GM23338 (cell line): ENCODE measurements at regions not wholly inside any gene's neighbourhood (a gene's known extent, or its start where the extent isn't known, plus 50 kb on each side); places are given as distances from the start of the nearest gene placed in this dataset.

Experiments
- ATAC-seq: fragments of 200-7000 bp; cut with Tn5 transposase; 3 replicates; pipeline ENCODE4 v1.9.1; 2020
- DNase-seq: peaks from one replicate; pipeline ENCODE4 v3.0.0-alpha.2; 2015; ENCODE audit warnings: low spot score
- H2AFZ ChIP-seq: fragments of 200-600 bp; sonication (generic); 2 replicates; pipeline ENCODE4 v1.8.0; 2016; ENCODE audit warnings: antibody characterized with exemption, mild to moderate bottlenecking, moderate library complexity
- H3F3A ChIP-seq: fragments of 200-600 bp; sonication (generic); replicated peaks from 2 replicates; pipeline ENCODE4 v1.8.0; 2017; ENCODE audit warnings: antibody characterized with exemption, mixed run types, low read depth
- H3K27ac ChIP-seq: fragments of 200-600 bp; sonication (generic); 2 replicates; pipeline ENCODE4 v1.6.1; 2016; ENCODE audit warnings: low read depth
- H3K27me3 ChIP-seq: fragments of 200-600 bp; sonication (generic); 2 replicates; pipeline ENCODE4 v1.8.0; 2016; ENCODE audit warnings: mild to moderate bottlenecking, mixed run types, moderate library complexity; ENCODE audit not compliant: insufficient read depth
- H3K36me3 ChIP-seq: fragments of 200-600 bp; sonication (generic); 2 replicates; pipeline ENCODE4 v1.8.0; 2016; ENCODE audit warnings: mild to moderate bottlenecking; ENCODE audit not compliant: insufficient read depth
- H3K4me1 ChIP-seq: fragments of 200-600 bp; sonication (generic); 2 replicates; pipeline ENCODE4 v1.8.0; 2016; ENCODE audit warnings: mild to moderate bottlenecking, moderate library complexity; ENCODE audit not compliant: insufficient read depth
- H3K4me2 ChIP-seq: fragments of 200-600 bp; sonication (generic); 2 replicates; pipeline ENCODE4 v1.7.1; 2017; ENCODE audit warnings: mixed run types
- H3K4me3 ChIP-seq: fragments of 200-600 bp; sonication (generic); 2 replicates; pipeline ENCODE4 v1.6.1; 2016; ENCODE audit warnings: mixed run types
- H3K79me2 ChIP-seq: fragments of 200-600 bp; sonication (generic); replicated peaks from 2 replicates; pipeline ENCODE4 v1.8.0; 2017; ENCODE audit warnings: mild to moderate bottlenecking; ENCODE audit not compliant: insufficient read depth
- H3K9me2 ChIP-seq: fragments of 200-600 bp; sonication (generic); 2 replicates; pipeline ENCODE4 v1.8.0; 2017; ENCODE audit not compliant: insufficient read depth
- H4K20me1 ChIP-seq: fragments of 200-600 bp; sonication (generic); replicated peaks from 2 replicates; pipeline ENCODE4 v1.8.0; 2017; ENCODE audit warnings: mild to moderate bottlenecking; ENCODE audit not compliant: insufficient read depth
- H3K27ac Mint-ChIP-seq: 2 replicates; pipeline ENCODE4 v1.8.0; 2020; ENCODE audit warnings: inconsistent platforms, mild to moderate bottlenecking, moderate library complexity, mixed read lengths
- H3K27me3 Mint-ChIP-seq: 3 replicates; pipeline ENCODE4 v1.8.0; 2022; ENCODE audit warnings: low read depth, mild to moderate bottlenecking, moderate library complexity, mixed read lengths, inconsistent platforms; ENCODE audit not compliant: insufficient read depth, poor library complexity
- H3K36me3 Mint-ChIP-seq: 3 replicates; pipeline ENCODE4 v1.8.0; 2021; ENCODE audit warnings: low read depth, mild to moderate bottlenecking, inconsistent platforms, moderate library complexity, mixed read lengths
- H3K4me1 Mint-ChIP-seq: 3 replicates; pipeline ENCODE4 v1.8.0; 2020; ENCODE audit warnings: mild to moderate bottlenecking, inconsistent platforms, mixed read lengths
- H3K4me3 Mint-ChIP-seq: 3 replicates; pipeline ENCODE4 v1.8.0; 2021; ENCODE audit warnings: moderate library complexity, mild to moderate bottlenecking, inconsistent platforms, mixed read lengths
- H3K9me3 Mint-ChIP-seq: 3 replicates; pipeline ENCODE4 v1.8.0; 2020; ENCODE audit warnings: moderate library complexity, mild to moderate bottlenecking, inconsistent platforms, mixed read lengths
- CREB1 ChIP-seq: fragments of 250-450 bp; sonication (Bioruptor Pico); IDR thresholded peaks from 2 replicates; pipeline ENCODE4 v1.5.0; 2020; ENCODE audit warnings: low read depth, mild to moderate bottlenecking, moderate library complexity
- EZH2 ChIP-seq: fragments of 200-600 bp; sonication (generic); IDR thresholded peaks from one replicate; pipeline ENCODE4 v1.8.0; 2017; ENCODE audit warnings: antibody characterized with exemption, mild to moderate bottlenecking, low read depth; ENCODE audit not compliant: unreplicated experiment
- EZH2phosphoT487 ChIP-seq: fragments of 200-600 bp; sonication (generic); IDR thresholded peaks from one replicate; pipeline ENCODE4 v1.8.1; 2018; ENCODE audit warnings: antibody characterized with exemption; ENCODE audit not compliant: unreplicated experiment
- JUNB ChIP-seq: IDR thresholded peaks from one replicate; pipeline ENCODE4 v1.6.1; 2016; ENCODE audit warnings: antibody characterized with exemption; ENCODE audit not compliant: unreplicated experiment
- NANOG ChIP-seq: IDR thresholded peaks from 2 replicates; pipeline ENCODE4 v1.6.1; 2016; ENCODE audit warnings: antibody characterized with exemption, borderline replicate concordance
- POLR2AphosphoS5 ChIP-seq: IDR thresholded peaks from 2 replicates; pipeline ENCODE4 v1.6.1; 2016; ENCODE audit warnings: antibody characterized with exemption, low read depth
- STAT1 ChIP-seq: IDR thresholded peaks from one replicate; pipeline ENCODE4 v1.6.1; 2016; ENCODE audit warnings: antibody characterized with exemption; ENCODE audit not compliant: unreplicated experiment
- ZNF114 ChIP-seq: fragments of 250-450 bp; sonication (Bioruptor Pico); IDR thresholded peaks from 2 replicates; pipeline ENCODE4 v1.5.0; 2020; ENCODE audit warnings: mild to moderate bottlenecking, moderate library complexity
- ZNF331 ChIP-seq: fragments of 250-450 bp; sonication (Bioruptor Pico); IDR thresholded peaks from 2 replicates; pipeline ENCODE4 v1.5.0; 2020; ENCODE audit warnings: low read depth, mild to moderate bottlenecking, moderate library complexity
- TF ChIP-seq, protein P1 (sequence below), 2 experiments: fragments of 200-600 bp in 1 of 2; sonication (generic) in 1 of 2; conservative IDR thresholded peaks; 2 replicates each; pipeline versions ENCODE4 v1.5.1 to v1.6.1; 2016 to 2017; ENCODE audit warnings: antibody characterized with exemption in 2 of 2, low read depth in 2 of 2, mild to moderate bottlenecking in 2 of 2, moderate library complexity in 1 of 2
- TF ChIP-seq, protein P2 (sequence below): IDR thresholded peaks from 2 replicates; pipeline ENCODE4 v1.6.1; 2016; ENCODE audit warnings: antibody characterized with exemption
- TF ChIP-seq, protein P3 (sequence below): IDR thresholded peaks from one replicate; pipeline ENCODE4 v1.6.1; 2018; ENCODE audit warnings: antibody characterized with exemption; ENCODE audit not compliant: unreplicated experiment
- TF ChIP-seq, protein P4 (sequence below): fragments of 250-450 bp; sonication (Bioruptor Pico); IDR thresholded peaks from 2 replicates; pipeline ENCODE4 v1.5.0; 2020; ENCODE audit warnings: mild to moderate bottlenecking, moderate library complexity

DNA sequence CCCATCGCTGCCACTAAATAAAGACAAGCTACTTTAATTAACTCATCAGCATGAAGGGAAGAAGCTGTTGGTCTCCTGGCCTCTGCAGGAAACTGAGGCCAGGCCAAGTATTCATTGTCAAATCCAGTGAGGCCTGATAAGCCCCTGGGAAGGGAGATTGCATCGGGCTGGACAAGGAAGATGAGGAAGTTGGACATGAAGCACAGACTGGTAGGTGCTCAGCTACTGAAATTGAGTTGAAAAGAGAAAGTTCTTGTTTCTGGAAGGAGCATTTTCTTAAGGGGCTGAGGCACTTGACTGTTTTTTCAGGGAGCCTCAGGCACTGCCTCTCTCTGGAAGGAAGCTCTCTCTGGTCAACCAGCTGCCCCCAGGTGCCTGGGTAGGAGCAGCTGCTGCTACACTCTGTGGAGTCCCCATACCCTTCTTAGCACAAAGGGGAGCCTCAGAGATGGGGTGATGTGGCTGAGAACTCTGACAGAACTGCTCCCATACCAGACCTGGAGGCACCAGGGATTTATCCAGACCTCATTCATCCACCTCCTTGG lies 90.3 kb upstream of the IKZF1 start:
- no peaks in the 10 kb centered on the region for H3K36me3 ChIP-seq
- H3K27me3 ChIP-seq, result no peaks in the 10 kb centered on the region
- H3K79me2 ChIP-seq, result no peaks in the 10 kb centered on the region
- Mint-ChIP-seq H3K27me3 (peaks cover 4% of the 10 kb centered on the region), H3K27ac (no peak overlapping the region), H3K4me1 (no peaks in the 10 kb centered on the region), H3K4me3 (no peak overlapping the region), H3K36me3 (no peaks in the 10 kb centered on the region), H3K9me3 (no peaks in the 10 kb centered on the region; the same call in 2 of the 3 replicates)
- ATAC-seq, result no peak
- no peaks in the 10 kb centered on the region; the same call in 1 of the 2 replicates for H3K9me2 ChIP-seq
- no peak overlapping the region for H2AFZ ChIP-seq
- no peaks in the 10 kb centered on the region for H3F3A ChIP-seq
- no peaks in the 10 kb centered on the region for H4K20me1 ChIP-seq
- no peak overlapping the region for H3K27ac ChIP-seq
- TF ChIP-seq STAT1, result no peak
- TF ChIP-seq, protein P1, sequence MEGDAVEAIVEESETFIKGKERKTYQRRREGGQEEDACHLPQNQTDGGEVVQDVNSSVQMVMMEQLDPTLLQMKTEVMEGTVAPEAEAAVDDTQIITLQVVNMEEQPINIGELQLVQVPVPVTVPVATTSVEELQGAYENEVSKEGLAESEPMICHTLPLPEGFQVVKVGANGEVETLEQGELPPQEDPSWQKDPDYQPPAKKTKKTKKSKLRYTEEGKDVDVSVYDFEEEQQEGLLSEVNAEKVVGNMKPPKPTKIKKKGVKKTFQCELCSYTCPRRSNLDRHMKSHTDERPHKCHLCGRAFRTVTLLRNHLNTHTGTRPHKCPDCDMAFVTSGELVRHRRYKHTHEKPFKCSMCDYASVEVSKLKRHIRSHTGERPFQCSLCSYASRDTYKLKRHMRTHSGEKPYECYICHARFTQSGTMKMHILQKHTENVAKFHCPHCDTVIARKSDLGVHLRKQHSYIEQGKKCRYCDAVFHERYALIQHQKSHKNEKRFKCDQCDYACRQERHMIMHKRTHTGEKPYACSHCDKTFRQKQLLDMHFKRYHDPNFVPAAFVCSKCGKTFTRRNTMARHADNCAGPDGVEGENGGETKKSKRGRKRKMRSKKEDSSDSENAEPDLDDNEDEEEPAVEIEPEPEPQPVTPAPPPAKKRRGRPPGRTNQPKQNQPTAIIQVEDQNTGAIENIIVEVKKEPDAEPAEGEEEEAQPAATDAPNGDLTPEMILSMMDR (conservative IDR thresholded peaks at IDR 0.05; ENCODE audit: low read depth in 2 of 2), result no peak
- no peak for TF ChIP-seq ZNF331 (CRISPR knock-in tag)
- no peak for TF ChIP-seq CREB1 (CRISPR knock-in tag)
- TF ChIP-seq, protein P2, sequence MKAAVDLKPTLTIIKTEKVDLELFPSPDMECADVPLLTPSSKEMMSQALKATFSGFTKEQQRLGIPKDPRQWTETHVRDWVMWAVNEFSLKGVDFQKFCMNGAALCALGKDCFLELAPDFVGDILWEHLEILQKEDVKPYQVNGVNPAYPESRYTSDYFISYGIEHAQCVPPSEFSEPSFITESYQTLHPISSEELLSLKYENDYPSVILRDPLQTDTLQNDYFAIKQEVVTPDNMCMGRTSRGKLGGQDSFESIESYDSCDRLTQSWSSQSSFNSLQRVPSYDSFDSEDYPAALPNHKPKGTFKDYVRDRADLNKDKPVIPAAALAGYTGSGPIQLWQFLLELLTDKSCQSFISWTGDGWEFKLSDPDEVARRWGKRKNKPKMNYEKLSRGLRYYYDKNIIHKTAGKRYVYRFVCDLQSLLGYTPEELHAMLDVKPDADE, result no peak
- TF ChIP-seq JUNB, result no peak
- TF ChIP-seq, protein P3, sequence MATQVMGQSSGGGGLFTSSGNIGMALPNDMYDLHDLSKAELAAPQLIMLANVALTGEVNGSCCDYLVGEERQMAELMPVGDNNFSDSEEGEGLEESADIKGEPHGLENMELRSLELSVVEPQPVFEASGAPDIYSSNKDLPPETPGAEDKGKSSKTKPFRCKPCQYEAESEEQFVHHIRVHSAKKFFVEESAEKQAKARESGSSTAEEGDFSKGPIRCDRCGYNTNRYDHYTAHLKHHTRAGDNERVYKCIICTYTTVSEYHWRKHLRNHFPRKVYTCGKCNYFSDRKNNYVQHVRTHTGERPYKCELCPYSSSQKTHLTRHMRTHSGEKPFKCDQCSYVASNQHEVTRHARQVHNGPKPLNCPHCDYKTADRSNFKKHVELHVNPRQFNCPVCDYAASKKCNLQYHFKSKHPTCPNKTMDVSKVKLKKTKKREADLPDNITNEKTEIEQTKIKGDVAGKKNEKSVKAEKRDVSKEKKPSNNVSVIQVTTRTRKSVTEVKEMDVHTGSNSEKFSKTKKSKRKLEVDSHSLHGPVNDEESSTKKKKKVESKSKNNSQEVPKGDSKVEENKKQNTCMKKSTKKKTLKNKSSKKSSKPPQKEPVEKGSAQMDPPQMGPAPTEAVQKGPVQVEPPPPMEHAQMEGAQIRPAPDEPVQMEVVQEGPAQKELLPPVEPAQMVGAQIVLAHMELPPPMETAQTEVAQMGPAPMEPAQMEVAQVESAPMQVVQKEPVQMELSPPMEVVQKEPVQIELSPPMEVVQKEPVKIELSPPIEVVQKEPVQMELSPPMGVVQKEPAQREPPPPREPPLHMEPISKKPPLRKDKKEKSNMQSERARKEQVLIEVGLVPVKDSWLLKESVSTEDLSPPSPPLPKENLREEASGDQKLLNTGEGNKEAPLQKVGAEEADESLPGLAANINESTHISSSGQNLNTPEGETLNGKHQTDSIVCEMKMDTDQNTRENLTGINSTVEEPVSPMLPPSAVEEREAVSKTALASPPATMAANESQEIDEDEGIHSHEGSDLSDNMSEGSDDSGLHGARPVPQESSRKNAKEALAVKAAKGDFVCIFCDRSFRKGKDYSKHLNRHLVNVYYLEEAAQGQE, result no peak
- no peak for TF ChIP-seq NANOG
- TF ChIP-seq EZH2phosphoT487, result no peak
- no peak for TF ChIP-seq POLR2AphosphoS5
- TF ChIP-seq EZH2, result no peak
- TF ChIP-seq ZNF114 (CRISPR knock-in tag), result no peak
- TF ChIP-seq, protein P4, sequence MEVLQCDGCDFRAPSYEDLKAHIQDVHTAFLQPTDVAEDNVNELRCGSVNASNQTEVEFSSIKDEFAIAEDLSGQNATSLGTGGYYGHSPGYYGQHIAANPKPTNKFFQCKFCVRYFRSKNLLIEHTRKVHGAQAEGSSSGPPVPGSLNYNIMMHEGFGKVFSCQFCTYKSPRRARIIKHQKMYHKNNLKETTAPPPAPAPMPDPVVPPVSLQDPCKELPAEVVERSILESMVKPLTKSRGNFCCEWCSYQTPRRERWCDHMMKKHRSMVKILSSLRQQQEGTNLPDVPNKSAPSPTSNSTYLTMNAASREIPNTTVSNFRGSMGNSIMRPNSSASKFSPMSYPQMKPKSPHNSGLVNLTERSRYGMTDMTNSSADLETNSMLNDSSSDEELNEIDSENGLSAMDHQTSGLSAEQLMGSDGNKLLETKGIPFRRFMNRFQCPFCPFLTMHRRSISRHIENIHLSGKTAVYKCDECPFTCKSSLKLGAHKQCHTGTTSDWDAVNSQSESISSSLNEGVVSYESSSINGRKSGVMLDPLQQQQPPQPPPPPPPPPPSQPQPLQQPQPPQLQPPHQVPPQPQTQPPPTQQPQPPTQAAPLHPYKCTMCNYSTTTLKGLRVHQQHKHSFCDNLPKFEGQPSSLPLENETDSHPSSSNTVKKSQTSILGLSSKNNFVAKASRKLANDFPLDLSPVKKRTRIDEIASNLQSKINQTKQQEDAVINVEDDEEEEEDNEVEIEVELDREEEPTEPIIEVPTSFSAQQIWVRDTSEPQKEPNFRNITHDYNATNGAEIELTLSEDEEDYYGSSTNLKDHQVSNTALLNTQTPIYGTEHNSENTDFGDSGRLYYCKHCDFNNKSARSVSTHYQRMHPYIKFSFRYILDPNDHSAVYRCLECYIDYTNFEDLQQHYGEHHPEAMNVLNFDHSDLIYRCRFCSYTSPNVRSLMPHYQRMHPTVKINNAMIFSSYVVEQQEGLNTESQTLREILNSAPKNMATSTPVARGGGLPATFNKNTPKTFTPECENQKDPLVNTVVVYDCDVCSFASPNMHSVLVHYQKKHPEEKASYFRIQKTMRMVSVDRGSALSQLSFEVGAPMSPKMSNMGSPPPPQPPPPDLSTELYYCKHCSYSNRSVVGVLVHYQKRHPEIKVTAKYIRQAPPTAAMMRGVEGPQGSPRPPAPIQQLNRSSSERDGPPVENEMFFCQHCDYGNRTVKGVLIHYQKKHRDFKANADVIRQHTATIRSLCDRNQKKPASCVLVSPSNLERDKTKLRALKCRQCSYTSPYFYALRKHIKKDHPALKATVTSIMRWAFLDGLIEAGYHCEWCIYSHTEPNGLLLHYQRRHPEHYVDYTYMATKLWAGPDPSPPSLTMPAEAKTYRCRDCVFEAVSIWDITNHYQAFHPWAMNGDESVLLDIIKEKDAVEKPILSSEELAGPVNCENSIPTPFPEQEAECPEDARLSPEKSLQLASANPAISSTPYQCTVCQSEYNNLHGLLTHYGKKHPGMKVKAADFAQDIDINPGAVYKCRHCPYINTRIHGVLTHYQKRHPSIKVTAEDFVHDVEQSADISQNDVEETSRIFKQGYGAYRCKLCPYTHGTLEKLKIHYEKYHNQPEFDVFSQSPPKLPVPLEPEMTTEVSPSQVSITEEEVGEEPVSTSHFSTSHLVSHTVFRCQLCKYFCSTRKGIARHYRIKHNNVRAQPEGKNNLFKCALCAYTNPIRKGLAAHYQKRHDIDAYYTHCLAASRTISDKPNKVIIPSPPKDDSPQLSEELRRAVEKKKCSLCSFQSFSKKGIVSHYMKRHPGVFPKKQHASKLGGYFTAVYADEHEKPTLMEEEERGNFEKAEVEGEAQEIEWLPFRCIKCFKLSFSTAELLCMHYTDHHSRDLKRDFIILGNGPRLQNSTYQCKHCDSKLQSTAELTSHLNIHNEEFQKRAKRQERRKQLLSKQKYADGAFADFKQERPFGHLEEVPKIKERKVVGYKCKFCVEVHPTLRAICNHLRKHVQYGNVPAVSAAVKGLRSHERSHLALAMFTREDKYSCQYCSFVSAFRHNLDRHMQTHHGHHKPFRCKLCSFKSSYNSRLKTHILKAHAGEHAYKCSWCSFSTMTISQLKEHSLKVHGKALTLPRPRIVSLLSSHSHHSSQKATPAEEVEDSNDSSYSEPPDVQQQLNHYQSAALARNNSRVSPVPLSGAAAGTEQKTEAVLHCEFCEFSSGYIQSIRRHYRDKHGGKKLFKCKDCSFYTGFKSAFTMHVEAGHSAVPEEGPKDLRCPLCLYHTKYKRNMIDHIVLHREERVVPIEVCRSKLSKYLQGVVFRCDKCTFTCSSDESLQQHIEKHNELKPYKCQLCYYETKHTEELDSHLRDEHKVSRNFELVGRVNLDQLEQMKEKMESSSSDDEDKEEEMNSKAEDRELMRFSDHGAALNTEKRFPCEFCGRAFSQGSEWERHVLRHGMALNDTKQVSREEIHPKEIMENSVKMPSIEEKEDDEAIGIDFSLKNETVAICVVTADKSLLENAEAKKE (CRISPR knock-in tag), result no peak
- DNase-seq, result no peak
- no peaks in the 10 kb centered on the region for H3K4me1 ChIP-seq
- H3K4me3 ChIP-seq, result no peak overlapping the region
- H3K4me2 ChIP-seq, result no peak overlapping the region
